Kidney epithelial cell (primary cell): ENCODE measurements at regions not wholly inside any gene's neighbourhood (a gene's known extent, or its start where the extent isn't known, plus 50 kb on each side); places are given as distances from the start of the nearest gene placed in this dataset.

Experiments used
- DNase-seq: peaks from one replicate; pipeline ENCODE4 v3.0.0-alpha.2; 2010; ENCODE audit warnings: low read depth
- H3K27me3 ChIP-seq: 2 replicates; pipeline ENCODE4 v1.6.0; 2011; ENCODE audit warnings: low read length; ENCODE audit not compliant: control insufficient read depth, insufficient read depth
- H3K36me3 ChIP-seq: 2 replicates; pipeline ENCODE4 v1.5.1; 2011; ENCODE audit warnings: low read length; ENCODE audit not compliant: control insufficient read depth, insufficient read depth
- H3K4me3 ChIP-seq: 2 replicates; pipeline ENCODE4 v1.5.1; 2011; ENCODE audit warnings: low read depth, mild to moderate bottlenecking, control low read depth, low read length
- TF ChIP-seq, protein P1 (sequence below): IDR thresholded peaks from 2 replicates; pipeline ENCODE4 v1.5.1; 2011; ENCODE audit warnings: mild to moderate bottlenecking, moderate library complexity, low read length, control low read depth, inconsistent platforms; ENCODE audit not compliant: insufficient read depth, poor library complexity, severe bottlenecking

DNA sequence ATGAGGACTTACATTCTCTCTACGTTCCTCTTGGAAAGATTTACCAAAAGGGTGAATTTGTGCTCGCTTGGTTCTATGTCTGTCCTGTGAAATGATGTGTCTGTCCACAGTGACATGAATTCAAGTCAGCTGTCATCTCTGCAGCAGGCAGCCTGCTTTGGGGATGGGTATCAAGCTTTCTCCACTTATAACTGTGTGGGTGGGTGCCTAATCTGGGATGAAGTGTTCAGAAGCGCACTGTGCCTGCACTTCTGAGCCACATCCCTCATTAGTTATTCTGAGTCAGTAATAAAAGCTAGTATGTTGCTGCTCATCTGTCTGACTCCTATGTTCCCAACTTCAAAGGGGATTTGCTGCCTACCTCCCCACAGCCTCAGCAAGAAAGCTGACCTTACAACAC, 86.1 kb upstream of the TUBA3C start:
- Histone ChIP-seq H3K36me3 (no peaks in the 10 kb centered on the region), H3K27me3 (no peaks in the 10 kb centered on the region), H3K4me3 (no peak overlapping the region)
- DNase-seq = no peak
- TF ChIP-seq, protein P1, sequence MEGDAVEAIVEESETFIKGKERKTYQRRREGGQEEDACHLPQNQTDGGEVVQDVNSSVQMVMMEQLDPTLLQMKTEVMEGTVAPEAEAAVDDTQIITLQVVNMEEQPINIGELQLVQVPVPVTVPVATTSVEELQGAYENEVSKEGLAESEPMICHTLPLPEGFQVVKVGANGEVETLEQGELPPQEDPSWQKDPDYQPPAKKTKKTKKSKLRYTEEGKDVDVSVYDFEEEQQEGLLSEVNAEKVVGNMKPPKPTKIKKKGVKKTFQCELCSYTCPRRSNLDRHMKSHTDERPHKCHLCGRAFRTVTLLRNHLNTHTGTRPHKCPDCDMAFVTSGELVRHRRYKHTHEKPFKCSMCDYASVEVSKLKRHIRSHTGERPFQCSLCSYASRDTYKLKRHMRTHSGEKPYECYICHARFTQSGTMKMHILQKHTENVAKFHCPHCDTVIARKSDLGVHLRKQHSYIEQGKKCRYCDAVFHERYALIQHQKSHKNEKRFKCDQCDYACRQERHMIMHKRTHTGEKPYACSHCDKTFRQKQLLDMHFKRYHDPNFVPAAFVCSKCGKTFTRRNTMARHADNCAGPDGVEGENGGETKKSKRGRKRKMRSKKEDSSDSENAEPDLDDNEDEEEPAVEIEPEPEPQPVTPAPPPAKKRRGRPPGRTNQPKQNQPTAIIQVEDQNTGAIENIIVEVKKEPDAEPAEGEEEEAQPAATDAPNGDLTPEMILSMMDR = no peak

DNA sequence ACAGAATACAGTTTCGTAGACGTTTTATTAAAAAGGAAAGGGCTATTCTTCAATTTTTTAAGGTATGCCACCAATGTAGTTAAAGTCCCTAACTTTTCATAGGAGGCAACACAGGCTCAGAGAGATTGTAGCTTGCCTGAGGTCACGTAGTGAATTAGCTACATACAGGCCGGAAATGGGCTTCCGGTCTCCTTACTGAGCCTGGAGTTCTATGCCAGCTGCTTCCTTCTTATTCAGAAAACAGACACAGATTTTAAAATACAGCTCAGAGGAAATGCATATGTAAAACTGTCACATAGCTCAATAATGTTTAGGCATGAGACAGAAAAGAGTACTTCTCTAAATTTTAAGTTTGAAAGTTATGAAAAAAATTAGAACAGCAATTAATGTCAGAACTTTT, 85.4 kb upstream of the TUBA3C start:
- Histone ChIP-seq H3K4me3 (no peak overlapping the region), H3K36me3 (no peaks in the 10 kb centered on the region), H3K27me3 (no peaks in the 10 kb centered on the region)
- DNase-seq = no peak
- TF ChIP-seq, protein P1 = no peak

DNA sequence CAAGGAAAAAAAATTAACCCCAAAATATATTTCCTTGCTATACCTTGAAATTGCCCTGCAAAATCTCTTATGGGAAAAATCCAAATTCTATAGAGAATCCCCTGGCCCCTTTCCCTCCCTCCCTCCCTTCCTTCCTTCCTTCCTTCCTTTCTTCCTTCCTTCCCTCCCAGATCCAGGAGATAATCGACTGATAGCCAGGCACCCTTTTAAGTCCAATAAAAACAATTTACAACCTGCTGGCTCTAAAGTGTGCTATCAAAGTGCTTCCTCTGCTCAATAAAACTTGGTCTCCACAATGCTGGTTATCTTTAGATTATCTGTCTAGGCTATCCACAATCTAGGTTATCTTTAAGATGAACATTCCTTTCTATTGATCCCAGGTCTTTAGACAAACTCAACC, 83.1 kb upstream of the TUBA3C start:
- TF ChIP-seq, protein P1 = no peak
- no peaks in the 10 kb centered on the region for H3K36me3 ChIP-seq
- no peak overlapping the region for H3K4me3 ChIP-seq
- DNase-seq = no peak
- no peaks in the 10 kb centered on the region for H3K27me3 ChIP-seq

DNA sequence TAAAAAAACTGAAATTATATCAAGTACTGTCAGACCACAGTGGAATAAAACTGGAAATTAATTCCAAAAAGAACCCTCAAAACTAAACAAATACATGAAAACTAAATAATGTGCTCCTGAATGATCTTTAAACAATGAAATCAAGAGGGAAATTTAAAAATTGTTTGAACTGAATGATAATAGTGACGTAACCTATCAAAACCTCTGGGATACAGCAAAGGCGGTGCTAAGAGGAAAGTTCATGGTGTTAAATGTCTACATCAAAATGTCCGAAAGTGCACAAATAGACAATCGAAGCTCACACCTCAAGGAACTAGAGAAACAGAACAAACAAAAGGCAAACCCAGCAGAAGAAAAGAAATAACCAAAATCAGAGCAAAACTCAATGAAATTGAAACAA, 70.8 kb upstream of the TUBA3C start:
- no peak overlapping the region for H3K4me3 ChIP-seq

DNA sequence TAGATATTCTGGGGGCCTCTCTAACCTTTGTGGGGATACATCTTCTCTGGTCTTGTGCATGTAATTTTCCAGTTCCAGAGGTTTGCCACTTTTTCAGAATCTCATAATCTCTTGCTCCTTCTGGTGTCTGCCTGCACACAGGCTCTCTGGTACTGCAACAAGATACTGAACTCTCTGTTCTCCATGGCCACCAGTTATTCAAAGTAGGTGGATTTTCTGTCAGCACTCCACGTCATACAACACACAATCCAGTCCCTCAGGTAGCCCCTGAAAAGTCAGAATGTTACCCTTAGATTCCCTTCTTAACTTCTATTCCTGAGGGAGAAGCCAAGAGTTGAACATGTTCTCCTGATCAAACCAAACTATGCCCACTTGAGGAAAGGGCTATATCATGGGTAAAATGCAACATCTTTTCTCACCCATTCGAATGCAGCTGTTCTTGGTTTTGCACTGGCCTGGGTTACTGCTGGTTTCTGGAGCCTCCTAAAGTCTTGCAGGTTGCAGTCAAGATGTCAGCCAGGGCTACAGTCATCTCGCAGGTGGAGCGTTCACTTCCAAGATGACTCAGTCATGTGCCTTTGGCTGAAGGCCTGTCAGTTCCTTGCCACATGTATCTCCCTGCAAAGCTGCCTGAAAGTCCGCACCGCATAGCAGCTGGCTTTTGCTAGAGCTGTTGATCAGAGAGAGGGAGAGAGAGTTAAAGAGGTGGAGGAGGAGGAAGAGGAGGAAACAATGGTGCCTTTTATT, 57.7 kb upstream of the TUBA3C start:
- Histone ChIP-seq H3K4me3 (no peak overlapping the region), H3K27me3 (no peaks in the 10 kb centered on the region), H3K36me3 (no peaks in the 10 kb centered on the region)
- TF ChIP-seq, protein P1 = no peak
- DNase-seq = no peak

More for the DNA sequence above, 70.8 kb upstream of the TUBA3C start:
- Histone ChIP-seq H3K27me3 (no peaks in the 10 kb centered on the region), H3K36me3 (no peaks in the 10 kb centered on the region)
- TF ChIP-seq, protein P1 = no peak
- DNase-seq = no peak
